ENCODE measurements at regions not wholly inside any gene's neighbourhood (a gene's known extent, or its start where the extent isn't known, plus 50 kb on each side); places are given as distances from the start of the nearest gene placed in this dataset.

DNA sequence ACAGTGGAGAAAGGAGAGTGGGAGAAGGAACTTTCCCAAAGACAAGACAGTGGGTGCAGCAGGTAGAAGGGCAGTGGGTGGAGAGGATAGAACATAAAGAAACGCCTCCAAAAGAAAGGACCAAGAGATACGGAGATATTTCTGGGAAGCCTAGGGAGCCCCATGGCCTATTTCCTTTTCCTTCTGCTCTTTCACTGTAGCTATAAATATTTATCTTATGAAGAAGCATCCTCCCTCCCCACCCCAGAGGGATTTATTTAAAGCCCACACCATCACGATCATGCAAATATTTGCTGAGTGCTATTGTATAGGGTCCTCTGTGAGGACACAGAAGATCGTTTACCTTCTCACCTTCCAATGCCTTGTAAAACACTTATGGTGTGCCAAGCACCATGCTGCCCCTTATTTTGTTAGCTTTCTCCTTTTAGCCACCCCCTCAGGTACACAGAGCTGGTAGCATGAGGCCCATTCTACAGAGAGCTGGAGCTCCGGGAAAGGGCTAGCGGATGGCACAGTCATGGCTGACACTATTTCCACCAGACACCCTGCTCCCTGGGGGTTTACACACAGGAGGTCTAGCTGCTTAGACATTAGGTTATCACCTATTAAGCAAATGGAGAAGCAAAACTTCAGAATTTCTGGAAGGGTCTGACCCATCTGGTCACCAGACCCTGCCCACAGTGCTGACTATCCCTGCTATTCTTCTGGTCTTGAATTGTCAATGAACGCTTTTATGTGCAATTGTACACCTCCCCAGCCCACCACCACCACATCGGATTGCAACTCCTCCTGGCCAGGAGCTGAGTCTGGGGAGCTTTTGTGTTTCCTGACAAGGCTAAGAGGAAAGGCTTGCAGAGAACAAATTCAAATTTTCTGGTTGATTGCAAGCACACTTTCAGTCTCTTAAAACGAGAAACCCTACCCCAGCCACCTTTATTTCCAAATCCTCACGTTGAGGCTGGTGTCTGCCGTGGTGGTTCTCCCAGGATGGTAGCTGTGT lies 91.8 kb upstream of the KLF7 start:
- DNase-seq: no peak

DNA sequence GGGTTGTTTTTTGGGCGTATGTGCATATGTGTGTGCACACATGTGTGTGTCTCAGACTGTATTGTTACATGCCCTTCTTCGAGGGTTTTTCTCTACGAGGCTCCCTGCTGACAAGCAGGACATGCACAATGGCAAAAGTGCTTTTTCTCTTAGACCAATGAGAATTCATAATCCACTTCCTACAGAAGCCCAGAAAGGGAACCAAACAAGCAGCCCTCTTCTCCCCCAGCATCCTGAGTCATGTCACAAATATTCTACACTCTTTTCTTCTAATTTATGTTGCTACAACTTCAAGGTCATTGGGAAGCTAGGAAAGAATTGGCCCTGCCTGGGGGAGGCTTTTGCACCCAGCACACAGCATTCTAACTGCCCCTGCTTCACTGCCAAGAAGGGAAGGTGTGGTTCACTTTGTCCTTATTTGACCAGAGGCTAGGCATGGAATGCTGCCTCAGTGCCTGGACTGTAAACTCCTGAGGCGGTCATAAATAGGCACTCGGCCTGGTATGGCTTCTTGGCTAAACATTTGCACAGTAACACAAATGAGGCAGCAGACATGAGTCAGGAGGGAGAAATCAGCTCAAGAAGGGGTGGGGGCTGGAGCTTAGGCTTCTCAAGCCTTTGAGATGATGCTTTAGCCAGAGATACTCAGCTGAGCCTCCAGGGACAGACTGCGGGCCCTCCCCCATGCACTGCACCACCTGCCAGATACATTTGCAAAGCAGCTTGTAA lies 92.7 kb upstream of the KLF7 start:
- no peak for DNase-seq

DNA sequence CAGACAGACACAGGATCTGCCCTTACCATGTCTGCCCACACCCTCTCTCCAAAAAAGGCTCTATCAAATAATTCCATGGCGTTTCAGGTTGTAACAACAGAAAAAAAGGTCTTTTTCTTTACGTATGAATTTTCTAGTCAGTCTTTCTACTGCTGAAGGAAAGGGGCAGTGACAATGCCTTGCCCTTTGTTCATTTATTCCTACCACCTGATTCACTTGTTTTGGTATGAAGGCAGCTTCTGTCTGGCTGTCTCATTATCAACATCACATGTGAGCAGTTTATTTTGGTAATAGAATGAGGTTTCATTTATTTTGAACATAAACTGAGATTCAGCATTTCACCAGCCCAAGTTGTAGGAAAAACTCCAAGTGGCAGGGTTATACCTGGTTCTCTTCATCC lies 94.3 kb upstream of the KLF7 start:
- no peak for DNase-seq

DNA sequence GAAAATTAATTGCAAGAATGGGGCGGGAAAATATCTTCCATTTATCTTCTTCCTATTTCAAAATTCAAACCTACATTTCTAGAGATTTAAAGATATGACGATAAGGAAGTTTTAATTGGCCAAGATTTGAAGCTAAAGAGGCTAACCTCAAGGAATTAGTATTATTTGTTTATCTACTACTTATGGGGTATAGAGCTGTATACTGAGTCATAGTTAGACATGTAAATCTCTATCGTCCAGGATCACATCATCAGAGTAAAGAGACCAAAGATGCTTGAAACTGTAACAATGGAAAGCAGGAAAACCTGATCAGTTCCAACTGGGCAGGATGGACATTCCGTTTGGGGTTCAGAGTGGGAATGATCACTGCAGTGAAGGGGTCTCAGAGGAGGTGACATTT lies 95.2 kb upstream of the KLF7 start:
- no peak for DNase-seq

DNA sequence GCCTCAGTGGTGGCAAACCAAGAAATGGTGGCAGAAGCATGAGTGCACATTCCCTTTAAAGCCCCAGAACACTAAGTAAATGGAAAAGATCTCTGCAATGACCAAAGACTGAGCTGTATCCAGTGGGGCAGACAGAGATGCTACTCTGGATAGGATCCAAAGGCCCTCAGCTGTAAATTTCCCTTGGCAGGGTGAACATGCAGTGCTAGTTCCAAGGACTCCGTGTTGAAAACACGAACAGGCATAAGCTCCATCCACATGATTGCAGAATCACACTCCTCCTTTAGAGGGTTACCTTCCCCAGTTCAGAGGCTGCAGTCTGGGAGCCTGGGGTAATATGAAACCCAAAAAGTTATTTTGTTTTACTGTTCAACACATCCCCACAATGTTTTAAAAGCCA lies 98.6 kb upstream of the KLF7 start:
- no peak for DNase-seq

DNA sequence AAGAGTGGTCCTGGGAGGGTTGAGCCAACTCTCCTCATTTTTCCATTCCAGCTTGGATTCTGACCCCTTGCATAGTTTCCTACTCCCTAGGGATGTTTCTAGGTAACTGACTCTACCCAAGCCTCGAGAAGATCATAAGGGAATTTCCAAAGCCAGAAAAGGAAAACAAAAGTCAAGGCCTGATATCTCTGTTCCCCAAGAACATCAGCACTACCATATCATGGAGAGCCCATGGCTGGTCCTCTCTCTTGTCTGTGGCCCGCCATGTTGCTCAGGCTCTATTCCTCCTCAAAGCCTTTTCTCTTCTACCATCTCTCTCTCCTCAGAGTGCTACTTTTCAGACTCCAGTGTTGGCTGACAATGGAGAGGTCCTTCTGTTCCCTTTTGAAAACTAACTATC lies 99.6 kb upstream of the KLF7 start:
- no peak for DNase-seq

DNA sequence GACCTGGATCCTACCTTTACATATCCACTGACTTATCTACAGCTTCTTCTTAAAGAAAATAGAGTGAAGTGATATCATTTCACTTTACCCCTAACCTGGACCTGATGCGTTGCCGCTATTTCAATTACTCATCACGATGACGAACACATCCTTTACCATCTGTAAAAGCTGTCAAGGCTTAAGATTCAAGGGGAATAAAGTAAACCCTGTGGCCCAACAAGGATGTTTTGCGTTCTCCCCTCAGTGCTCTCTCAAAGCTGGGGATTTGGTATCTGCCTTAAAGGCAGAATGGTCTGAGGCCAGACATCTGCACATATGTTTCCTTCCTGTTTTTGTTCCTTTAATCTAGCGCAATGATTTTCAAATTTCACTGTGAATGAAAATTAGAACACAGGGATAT lies 100.1 kb upstream of the KLF7 start:
- DNase-seq: no peak

DNA sequence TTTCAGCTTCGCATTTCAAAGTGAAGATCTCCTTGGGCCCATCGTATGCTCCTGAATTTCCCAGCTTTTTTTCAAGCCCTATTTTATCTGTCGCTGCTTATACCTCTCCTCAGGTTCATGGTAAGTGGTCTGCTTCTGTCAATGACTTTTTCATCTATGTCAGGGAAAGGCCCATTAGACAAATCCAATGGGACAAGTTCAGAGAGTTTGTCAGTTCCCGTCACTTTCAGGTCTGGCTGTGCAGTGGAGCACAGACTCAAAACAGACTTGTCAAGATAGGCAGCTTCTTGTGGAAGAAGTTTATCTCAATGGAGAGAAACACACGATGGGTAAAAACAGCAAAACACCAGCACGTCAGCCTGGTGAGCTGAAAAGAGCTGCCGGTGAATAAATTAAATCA lies 100.9 kb upstream of the KLF7 start:
- DNase-seq: no peak

DNA sequence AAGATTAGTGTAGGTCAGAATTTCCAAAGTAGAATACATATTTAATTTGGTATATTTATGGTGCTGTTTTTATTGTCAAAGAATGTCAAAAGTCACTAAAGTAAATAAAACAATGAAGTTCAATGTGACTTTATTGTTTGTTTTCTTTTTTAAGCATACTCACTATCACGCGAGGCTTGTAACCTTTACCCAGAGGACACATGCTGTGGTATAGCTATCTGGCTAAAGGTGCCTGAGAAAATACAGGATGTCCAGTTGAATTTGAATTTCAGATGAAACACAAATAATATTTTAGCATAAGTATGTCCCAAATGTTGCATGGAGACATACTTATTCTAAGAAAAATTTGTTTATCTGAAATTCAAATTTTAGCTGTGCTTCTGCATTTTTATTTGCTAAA lies 103.3 kb upstream of the KLF7 start:
- DNase-seq: no peak

DNA sequence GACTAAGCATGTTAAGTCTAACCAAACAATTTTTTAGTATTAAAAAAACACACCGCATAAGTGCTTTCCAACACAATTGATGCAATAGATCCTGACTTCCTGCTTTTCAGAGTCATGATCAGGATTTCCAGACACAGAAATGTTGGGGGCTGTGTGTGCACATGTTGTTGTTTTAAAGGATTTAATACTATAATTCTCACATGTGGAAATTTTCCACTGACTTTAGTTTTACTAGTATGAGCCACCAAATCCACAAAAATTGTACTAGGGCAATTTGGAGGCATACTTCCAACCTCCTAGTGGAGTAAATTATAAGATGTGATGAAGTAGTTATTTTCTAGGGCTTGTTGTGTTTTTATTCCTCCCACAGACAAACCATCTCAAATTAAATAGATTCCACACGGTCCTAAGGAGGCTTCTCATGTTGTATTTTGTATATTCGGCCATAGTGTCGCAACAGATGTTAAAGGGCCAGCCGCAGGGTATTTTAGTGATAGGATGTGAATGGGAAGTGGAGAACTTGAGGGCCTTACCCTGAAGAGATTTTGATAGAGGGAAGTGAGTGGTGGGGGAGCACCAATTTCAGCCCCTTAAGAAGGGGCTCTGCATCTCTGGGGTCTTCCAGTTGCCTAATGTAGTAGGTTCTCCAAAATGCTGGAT lies 108.9 kb upstream of the KLF7 start:
- no peak for DNase-seq

DNA sequence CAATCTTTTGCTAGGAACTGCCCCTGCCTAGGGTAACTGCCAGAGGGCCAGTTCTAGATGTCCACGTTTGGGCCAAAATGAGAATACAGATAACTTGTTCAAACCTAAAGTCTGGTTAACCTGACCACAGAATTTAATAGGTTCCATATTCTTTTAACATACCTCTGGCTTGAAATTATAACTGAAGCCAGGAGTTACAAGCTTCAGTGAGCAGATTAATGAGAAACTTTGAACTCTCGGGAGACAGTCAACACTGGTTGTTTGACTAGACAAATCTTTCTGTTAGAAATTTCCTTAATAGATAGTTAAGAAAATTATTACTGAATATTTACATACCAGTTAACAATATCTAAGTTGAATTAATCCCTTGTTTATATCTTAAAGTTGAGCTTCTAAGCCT lies 110.0 kb upstream of the KLF7 start:
- no peak for DNase-seq

DNA sequence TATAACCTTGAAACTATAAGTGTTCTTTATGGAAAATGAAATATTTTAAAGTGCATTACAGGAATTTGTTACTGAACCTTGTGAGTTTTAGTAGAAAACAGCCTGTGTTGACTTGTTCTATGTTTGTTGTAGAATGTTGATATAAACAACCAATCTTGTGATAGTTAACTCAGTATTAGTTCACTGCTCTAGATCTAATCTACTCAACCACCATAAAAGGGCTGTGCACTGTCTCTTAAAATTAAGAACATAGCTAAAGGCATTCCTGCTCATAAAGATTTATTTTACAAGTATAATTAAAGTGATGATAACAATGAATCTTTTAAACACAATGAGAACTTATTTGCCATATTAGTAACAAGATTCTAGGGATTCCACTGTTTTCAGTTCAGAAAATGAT lies 110.5 kb upstream of the KLF7 start:
- DNase-seq: no peak

DNA sequence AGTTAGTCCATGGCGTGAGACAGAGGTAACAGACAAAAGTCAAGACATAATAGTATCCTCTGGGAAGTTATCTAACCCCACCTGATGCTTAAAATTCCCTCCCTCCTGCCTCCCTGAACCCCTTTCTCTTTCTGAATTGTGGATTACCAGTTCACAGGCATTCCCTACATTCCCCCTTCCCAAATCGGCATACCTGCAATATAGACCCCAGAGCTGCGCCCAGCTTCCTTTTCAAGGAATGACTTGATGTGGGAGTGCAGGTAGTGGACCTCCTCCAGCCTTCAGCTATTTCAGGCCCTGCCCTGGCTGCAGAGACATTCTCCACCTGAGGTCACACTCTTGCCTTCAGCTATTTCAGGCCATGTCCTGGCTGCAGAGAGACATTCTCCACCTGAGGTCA lies 111.1 kb upstream of the KLF7 start:
- DNase-seq: no peak

DNA sequence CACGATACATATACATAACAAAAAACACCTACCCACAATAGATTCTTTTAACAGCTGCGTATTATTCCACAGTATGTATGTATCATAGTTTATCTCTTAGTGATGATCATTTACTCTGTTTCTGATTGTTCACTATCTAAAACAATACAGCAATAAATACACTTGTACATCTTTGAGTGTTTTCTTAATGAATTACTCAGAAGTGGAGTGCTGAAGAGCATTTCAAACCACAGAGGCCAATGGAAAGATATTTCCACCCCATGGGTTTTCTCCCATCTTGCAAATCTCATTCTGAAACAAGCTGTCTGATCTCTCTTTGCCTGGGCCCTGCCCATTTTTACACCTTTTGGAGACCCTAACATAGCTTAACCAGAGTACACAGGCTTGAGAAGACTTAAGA lies 113.8 kb upstream of the KLF7 start:
- no peak for DNase-seq

DNA sequence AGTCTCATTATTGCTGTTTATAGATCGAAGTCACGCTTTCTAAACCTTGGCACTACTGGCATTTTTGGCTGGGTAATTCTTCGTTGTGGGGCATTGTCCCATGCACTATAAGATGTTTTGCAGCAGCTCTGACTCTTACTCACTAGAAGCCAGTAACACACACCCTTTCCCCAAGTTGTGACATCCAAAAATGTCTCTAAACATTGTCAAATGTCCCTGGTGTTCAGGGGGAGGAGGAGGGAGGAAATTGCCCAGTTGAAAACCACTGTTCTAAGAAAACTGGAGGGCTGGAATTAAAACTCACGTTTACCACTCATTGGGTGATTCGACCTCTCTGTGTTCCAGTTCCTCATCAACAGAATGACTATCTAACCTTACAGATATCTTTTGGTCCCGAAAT lies 115.7 kb upstream of the KLF7 start:
- DNase-seq: no peak

DNA sequence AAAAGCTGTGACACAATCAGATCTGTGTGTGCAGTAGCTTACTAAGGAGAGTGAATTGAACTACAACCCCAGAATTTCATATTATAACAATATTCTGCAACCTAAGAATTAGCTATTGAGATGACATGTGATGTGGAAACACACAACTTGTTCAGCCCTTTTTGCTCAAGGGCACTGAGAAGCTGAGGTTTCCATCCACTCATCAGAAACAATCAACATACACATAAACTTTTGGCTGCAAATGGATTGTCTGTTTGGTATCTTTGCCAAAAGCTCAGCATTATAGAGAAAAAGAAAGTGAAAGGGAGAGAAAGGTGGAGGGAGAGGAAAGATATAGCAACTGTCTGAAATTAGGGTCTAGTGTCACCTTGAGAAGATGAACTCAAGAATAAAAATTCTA lies 117.2 kb upstream of the KLF7 start:
- DNase-seq: no peak

DNA sequence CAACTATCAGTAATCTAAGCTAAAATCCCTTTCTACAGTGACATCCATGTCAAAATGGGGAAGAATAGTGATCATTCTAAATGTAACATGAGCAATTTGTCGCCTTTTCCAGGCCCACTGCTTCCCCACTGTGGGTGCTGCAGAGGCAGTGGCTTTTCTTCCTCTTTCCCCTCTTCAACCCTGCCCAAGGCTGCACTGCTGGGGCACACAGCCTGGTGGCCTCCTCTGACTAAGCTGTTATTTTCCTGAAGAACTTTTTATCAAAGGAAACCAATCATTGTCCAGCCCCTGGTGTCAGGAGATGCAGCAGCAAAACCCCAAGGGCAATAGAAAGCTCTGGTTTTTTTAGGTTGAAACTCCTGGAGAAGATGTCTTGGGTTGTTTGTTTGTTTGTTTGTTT lies 117.6 kb upstream of the KLF7 start:
- DNase-seq: no peak

DNA sequence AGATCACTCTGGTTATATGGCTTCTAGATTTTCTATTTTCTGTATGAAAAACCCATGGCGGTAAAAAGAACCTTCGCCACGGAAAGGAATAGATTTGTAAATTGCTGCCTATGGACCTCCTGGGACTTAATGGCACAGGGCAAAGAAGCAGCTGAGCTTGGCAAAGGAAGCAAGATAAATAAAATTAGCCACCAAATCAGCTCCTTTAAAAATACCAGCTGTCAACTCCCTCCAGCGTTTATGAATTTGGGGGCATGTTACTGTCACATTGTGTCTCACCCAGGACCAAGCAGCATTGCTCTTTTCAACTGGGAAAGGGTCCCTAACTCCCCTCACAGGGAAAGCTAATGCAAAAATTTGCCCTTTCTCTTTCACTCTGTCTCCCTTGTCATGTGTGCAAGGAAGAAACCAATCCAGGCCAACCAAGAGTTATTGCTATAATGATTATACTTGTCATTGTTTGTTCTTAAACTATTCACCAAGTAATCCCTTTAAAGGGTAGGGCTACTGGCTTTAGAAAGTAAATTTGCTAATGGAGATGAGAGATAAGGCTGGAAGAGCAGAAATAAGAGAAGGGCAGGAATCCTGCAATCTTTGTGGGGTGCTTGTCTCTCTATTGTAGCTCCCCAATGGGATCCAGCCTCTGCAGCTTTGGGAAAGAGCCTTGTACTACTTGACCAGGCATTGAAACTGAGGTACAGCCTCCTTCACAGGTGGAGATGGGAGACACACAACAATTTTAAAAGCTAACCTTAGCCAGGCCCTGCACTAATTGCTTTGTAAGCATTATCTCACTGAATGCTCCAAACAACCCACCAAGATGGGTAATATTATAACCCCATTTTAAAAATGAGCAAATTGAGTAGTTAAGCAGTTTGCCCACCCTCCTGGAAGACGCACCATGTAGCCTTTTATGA lies 119.1 kb upstream of the KLF7 start:
- no peak for DNase-seq

DNA sequence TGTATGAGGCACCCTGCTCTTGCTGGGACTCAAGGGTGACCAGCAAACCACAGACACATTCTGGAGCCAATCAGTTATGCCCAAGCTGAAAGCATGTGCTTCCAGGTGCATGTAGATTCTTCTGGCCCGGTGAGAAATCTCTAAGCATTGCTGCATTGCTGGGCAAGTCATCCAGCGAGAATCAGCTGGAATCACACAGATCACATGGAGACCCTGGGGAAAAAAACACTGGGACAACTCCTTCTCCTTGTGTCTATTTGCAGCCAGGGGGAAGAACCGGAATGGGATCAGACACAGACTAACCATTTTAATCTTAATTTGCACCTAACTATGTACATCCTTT lies 119.7 kb upstream of the KLF7 start:
- DNase-seq: no peak

DNA sequence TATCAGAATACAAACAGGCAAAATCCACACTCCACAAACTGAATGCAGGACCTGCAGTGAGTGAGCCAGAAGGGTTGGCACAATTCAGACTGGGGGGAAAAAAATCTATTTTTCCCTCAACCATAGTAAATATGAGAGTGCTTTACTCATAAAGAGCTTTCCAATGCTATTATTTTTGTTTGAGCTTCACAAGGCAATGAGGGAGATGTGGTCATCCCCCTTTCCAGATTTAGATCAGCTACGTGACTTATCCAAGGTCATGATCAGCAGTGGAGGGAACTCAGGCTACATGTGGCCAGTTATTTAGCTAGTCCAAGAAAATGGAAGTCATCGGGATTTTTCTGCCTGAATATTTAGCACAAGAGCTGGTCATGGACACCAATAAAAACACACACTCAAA lies 120.4 kb upstream of the KLF7 start:
- no peak for DNase-seq

DNA sequence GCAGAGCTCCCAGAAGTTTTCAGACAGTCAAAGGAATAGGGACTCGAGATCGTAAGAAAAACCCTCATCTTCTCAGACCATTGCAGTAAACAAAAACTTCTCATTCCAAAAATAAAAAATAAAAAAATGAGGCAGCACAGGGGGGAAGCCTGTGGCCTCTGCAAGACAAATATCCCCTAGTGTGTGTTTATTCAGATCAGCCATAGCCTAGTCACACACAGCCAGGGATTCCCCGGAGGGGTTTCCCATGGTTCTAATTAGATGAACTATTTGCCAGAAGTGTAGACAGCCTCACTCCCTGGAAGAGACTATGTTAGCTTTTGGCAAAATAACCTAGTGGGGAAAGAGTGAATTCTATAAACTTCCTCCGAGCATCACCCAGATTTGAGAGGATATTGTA lies 122.9 kb upstream of the KLF7 start:
- DNase-seq: no peak

DNA sequence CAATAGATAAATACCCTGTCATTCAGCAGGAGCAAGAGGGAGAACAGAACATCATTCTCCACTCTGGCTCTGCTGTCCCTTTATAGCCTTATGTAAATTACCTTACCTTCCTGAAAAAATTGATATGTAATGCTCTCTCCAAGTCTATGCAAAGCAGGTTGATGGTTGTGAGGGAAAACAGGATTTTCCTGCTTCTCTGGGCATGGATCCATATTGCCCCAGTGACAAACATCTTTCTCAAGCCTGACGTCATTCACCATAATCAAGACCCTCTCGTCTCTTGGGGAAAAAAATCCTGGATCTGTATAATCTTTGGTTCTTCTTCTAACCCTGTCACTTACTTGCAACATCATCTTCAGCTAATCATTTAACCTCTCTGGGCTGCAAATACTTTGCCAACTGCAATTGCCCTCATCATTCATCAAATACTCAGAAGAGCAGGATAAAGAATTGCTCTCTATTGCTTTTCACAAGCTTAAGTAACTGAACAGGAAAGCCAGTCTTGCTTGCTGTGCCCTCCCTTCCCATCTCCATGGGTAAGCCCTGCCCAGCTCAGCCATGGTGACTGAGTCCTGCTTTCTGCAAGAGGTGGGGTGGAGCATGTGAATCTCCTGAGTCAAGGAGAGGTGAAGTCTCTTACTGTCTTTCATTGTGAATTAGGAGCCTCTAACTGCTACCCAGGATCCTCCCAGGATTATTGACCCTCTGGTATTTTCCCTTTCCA lies 123.7 kb upstream of the KLF7 start:
- DNase-seq: no peak

All from activated gamma-delta T cell treated with Interleukin-2 at 50 U/mL for 16 hours (primary cell).